GM18867 (cell line): ENCODE measurements at regions not wholly inside any gene's neighbourhood (a gene's known extent, or its start where the extent isn't known, plus 50 kb on each side); places are given as distances from the start of the nearest gene placed in this dataset.
A peak's percentile ranks its signal among the peaks of the same experiment; 100 is the strongest.
"Not testable (repeated sequence)": the region's sequence is repeated elsewhere in the genome, so short reads cannot be mapped to it uniquely, and the experiment has no call there.

Experiments
- ATAC-seq: cut with Tn5 transposase; IDR thresholded peaks from one replicate; pipeline ENCODE4 v1.9.1; 2021; ENCODE audit warnings: mild to moderate bottlenecking, moderate library complexity; ENCODE audit not compliant: unreplicated experiment

- ATAC-seq: no peak
These were observed 197.1 kb upstream of the HCN1 start for GRCh38 chr5:45893309-45893708.

DNA sequence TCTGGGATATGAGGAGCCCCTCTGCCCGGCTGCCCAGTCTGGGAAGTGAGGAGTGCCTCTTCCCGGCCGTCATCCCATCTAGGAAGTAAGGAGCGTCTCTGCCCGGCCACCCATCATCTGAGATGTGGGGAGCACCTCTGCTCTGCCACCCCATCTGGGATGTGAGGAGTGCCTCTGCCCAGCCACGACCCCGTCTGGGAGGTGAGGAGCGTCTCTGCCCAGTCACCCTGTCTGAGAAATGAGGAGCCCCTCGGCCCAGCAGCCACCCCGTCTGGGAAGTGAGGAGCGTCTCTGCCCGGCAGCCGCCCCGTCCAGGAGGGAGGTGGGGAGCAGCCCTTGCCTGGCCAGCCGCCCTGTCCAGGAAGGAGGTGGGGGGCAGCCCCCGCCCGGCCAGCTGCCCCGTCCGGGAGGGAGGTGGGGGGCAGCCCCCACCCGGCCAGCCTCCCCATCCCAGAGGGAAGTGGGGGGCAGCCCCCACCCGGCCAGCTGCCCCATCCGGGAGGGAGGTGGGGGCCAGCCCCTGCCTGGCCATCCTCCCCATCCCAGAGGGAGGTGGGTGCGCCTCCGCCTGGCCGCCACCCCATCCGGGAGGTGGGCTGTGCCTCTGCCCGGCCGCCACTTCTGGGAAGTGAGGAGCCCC is 194.4 kb upstream of the HCN1 start:
- not testable (repeated sequence) for ATAC-seq

GRCh38 chr5:45862763-45863162 is 166.6 kb upstream of the HCN1 start:
- ATAC-seq: no peak

- no peak for ATAC-seq
These were observed 151.7 kb upstream of the HCN1 start for GRCh38 chr5:45847877-45848276.

GRCh38 chr5:45826055-45826454 is 129.9 kb upstream of the HCN1 start:
- ATAC-seq: no peak

DNA sequence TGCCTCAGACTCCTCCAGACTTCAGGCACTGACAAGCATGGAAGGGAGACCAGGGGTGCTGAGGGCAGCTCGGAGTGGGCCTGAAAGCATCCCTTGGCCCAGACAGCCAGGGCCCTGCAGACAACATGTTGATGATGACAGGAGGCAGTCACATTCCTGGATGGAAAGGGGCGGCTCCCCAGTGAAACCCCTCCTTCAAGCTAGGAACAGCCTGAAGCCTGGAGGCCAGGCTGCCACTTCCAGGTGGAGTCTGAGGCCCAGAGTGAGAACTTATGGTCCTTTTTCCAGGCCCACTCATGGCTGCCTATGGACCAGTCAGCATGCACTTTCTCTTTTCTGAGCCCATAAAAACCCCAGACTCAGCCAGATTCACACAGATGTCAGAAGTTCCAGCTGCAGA is 104.2 kb upstream of the HCN1 start:
- no peak for ATAC-seq

DNA sequence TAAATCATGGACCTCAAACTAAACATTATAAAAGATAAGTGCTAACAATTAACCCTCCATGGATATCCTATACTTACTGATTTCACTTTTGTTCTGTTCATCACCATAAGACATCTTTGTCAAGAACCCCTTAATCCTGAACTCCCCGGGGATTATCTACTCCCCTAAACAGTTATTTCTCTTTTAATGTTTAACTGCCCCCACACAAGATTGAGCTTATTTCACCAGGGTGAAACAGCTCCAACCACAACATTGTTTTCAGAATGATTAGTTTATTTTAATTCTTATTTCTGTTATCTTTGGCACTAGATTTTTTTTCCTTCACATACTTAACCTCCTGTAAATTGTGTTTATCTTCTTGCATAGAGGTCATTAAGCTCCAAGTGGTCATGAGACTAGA is 103.2 kb upstream of the HCN1 start:
- ATAC-seq: no peak

- ATAC-seq: no peak
These were observed 100.9 kb upstream of the HCN1 start for GRCh38 chr5:45796959-45797553.

- no peak for ATAC-seq
These were observed 99.3 kb upstream of the HCN1 start for GRCh38 chr5:45795458-45795857.

DNA sequence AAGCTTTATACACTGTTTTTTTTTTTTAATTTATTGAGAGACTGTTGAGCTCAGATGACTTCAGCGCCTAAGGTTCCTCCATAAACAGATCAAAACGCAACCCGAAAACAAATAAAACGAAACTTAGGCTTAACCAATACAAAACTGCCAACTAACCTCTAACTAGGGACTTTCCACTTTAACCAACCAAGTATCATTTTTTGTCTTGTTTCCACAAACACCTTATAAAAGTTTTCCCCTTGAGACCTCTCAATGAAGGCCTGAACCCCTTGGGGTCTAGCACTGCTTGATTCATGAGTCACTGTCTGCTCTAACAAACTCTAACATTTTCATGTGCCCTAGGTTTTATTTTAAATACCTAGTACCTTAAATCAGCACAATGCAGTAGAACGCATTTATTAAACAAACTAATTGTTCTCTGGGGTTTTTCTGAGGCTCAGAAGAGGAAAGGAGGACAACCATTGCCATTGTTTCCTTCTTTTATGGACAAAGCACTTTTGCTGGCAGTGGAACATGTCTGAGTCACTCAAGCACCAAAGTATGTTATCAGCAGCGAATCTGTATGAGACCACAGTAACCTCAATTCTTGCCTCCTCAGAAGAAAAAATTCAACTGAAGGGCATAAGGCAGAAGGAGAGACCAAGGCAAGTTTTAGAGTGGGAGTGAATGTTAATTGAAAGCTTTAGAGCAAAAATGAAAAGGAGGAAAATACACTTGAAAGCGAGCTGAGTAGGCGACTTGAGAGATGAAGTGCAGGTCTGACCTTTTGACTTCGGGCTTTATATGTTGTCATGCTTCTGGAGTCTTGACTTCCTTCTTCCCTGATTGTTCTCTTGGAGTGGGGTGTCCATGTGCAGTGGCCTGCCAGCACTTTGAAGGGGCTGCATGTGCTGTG is 97.7 kb upstream of the HCN1 start:
- ATAC-seq: peak; percentile 90

GRCh38 chr5:45779874-45780671 is 83.9 kb upstream of the HCN1 start:
- ATAC-seq: no peak

GRCh38 chr5:45774528-45774927 is 78.3 kb upstream of the HCN1 start:
- peak; percentile 72 for ATAC-seq

DNA sequence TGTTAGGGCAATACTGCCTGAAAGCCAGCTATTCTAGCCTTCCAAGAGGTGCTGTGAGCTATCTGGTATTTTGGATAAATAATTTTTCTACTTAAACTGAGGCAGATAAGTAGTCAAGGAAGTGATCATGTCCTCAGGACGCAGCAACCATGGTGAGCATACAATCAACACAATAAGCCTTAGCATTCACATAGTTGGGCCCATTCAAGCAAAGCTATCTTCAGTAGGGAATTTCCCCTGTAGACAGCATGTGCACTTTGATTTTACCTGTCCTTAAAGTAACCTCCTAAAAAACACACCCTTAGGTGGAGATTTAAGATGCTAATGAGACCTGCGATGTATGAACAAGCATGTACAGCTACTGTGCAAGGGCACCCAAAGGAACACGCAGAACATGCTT is 76.2 kb upstream of the HCN1 start:
- no peak for ATAC-seq

GRCh38 chr5:45765561-45765960 is 69.4 kb upstream of the HCN1 start:
- ATAC-seq: no peak

DNA sequence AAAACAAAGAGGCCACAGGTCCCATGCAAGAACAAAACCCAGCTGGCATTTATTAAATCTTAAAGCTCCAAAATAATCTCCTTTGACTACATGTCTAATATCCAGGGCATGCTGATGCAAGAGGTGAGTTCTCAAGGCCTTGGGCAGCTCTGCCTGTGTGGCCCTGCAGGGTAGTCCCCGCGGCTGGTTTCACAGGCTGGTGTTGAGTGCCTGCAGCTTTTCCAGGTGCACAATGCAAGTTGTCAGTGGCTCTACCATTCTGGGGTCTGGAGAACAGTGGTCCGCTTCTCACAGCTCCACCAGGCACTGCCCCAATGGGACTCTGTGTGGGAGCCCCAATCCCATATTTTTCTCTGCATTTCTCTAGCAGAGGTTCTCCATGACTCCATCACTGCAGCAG is 54.4 kb upstream of the HCN1 start:
- no peak for ATAC-seq

DNA sequence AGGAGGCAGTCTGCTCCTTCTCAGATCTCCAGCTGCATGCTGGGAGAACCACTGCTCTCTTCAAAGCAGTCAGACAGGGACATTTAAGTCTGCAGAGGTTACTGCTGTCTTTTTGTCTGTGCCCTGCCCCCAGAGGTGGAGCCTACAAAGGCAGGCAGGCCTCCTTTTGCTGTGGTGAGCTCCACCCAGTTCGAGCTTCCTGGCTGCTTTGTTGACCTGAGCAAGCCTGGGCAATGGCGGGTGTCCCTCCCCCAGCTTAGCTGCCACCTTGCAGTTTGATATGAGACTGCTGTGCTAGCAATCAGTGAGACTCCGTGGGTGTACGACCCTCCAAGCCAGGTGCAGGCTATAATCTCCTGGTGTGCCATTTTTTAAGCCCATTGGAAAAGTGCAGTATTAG is 52.3 kb upstream of the HCN1 start:
- not testable (repeated sequence) for ATAC-seq
